NCI-H2196 (cell line): ENCODE measurements at regions not wholly inside any gene's neighbourhood (a gene's known extent, or its start where the extent isn't known, plus 50 kb on each side); places are given as distances from the start of the nearest gene placed in this dataset.
"Not testable (repeated sequence)": the region's sequence is repeated elsewhere in the genome, so short reads cannot be mapped to it uniquely, and the experiment has no call there.

Experiments
- DNase-seq: peaks from one replicate; lab custom pipeline; 2025; ENCODE audit not compliant: unreplicated experiment; lab: John Stamatoyannopoulos, UW

DNA sequence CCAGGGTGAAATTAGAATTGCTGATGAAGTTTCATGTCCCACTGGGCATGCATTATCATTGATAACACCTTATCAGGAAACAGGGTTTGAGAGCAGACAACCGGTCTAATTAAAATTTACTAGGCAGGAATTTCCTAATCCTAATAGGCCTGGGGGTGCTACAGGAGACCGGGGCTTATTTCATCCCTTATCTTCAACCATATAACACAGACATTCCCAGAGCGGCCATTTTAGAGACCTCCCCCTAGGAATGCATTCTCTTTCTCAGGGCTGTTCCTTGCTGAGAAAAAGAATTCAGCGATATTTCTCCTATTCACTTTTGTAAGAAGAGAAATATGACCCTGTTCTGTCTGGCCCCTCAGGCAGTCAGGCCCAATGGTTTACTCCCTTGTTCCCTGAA, 82.8 kb upstream of the PCAT7 start:
- DNase-seq: not testable (repeated sequence)

GRCh38 chr9:94472806-94473360, 82.0 kb upstream of the PCAT7 start:
- no peak for DNase-seq

- no peak for DNase-seq
Observed at GRCh38 chr9:94478755-94479730, 75.8 kb upstream of the PCAT7 start.

GRCh38 chr9:94479757-94480156, 75.1 kb upstream of the PCAT7 start:
- no peak for DNase-seq

- DNase-seq: no peak
Observed at GRCh38 chr9:94480205-94480604, 74.7 kb upstream of the PCAT7 start.

DNA sequence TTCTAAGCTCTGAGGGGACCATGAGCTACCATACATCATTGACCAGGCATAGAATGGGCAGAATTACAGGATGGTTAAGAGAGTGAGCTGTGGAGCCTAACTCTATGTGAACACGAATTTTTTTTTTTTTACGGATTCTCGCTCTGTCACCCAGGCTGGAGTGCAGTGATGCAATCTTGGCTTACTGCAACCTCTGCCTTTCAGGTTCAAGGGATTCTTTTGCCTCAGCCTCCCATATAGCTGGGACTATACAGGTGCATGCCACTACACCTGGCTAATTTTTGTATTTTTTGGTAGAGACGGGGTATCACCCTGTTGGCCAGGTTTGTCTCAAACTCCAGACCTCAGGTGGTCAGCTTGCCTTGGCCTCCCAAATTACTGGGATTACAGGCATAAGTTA, 72.8 kb upstream of the PCAT7 start:
- no peak for DNase-seq

DNA sequence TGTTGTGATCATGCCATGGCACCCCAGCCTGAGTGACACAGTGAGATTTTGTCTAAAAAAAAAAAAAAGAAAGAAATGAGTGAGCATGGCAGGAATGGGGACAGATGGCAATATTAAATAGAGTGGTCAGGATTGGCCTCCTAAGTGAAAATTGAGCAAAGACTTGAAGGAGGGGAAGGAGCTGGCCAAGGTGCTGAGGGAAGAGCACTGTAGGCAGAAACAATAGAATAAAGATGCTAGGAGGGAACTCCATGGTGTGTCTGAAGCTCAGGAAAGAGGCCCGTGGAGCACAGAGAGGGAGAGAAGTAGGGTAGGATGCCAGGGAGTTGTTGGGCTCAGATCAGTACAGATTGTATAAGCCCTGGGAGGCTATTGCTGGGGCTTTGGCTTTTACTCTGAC, 64.4 kb upstream of the PCAT7 start:
- DNase-seq: no peak

DNA sequence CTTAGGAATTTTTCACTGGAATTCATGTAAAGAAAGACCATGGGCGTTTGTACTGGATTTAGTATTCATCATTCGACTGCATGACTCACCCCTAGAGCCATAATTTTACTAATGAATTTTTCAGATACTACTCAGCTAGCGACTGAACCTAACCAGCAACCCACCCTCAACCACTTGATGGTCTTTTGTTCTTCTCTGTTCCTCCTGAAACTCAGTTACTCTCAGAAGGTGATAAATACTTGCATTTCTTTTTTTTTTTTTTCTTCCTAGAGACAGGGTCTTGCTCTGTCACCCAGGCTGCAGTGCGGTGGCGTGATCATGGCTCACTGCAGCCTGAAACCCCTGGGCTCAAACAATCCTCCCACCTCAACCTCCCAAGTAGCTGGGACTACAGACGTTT, 62.8 kb upstream of the PCAT7 start:
- DNase-seq: not testable (repeated sequence)

DNA sequence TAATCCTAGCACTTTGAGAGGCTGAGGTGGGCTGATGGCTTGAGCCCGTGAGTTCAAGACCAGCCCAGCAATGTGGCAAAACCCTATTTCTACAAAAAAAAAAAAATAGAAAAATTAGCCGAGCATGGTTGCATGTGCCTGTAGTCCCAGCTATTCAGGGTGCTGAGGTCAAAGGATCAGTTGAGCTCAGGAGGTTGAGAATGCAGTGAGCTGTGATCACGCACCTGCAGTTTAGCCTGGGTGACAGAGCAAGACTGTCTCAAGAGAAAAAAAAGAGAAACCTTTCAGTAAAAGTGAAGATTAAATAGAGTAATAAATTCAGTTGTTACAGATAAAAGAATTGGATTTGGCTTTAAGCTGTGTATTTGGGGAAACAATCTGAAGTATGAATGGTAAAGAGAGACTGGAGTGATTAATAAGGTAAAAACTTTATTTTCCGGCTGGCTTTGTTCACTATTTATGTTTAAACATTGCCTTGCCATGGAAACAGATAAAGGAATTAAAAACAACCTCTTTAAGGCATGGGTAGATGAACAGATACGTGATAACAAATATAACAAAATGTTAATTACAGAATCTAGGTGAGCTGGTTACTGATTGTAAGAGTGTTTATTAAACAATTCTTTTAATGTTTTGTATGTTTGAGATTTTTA, 56.0 kb upstream of the PCAT7 start:
- DNase-seq: no peak

- no peak for DNase-seq
Observed at GRCh38 chr9:94504358-94504757, 50.5 kb upstream of the PCAT7 start.
